B cell (primary cell): ENCODE measurements at regions not wholly inside any gene's neighbourhood (a gene's known extent, or its start where the extent isn't known, plus 50 kb on each side); places are given as distances from the start of the nearest gene placed in this dataset.

ENCODE experiments used
- ATAC-seq: fragments of 200-7000 bp; cut with Tn5 transposase; one replicate; pipeline ENCODE4 v1.10.0; 2021; ENCODE audit warnings: low read depth, mild to moderate bottlenecking, moderate number of reproducible peaks, moderate library complexity
- CTCF ChIA-PET: fragments of 350-600 bp; sonication (Branson Sonifier 250); formaldehyde crosslinking; loops from one replicate; lab custom pipeline; 2021; ENCODE audit warnings: antibody characterized with exemption, inconsistent platforms; lab: Charles Lee
- POLR2A ChIA-PET: fragments of 350-600 bp; sonication (Branson Sonifier 250); formaldehyde crosslinking; loops from one replicate; lab custom pipeline; 2021; ENCODE audit warnings: antibody characterized with exemption; lab: Charles Lee
- DNase-seq: peaks from one replicate; pipeline ENCODE4 v3.0.0; 2013
- H2AFZ ChIP-seq: 2 replicates; pipeline ENCODE4 v1.6.1; 2012; ENCODE audit warnings: mild to moderate bottlenecking, low read depth, low read length; ENCODE audit not compliant: insufficient read depth, poor library complexity, severe bottlenecking
- H3K27ac ChIP-seq, 2 donors: 1 replicate in 1 of 2; 2 replicates in 1 of 2; pipeline ENCODE4 v1.5.1; 2012 to 2013; ENCODE audit warnings: low read length in 2 of 2, mild to moderate bottlenecking in 2 of 2, moderate library complexity in 1 of 2
- H3K27me3 ChIP-seq, 4 experiments: fragments of 200-600 bp in 1 of 4; sonication (generic) in 1 of 4; replicated peaks in 1 of 4; 1 replicate in 2 of 4; 2 replicates in 2 of 4; pipeline versions ENCODE4 v1.6.1 to v1.7.0; 2013 to 2016; ENCODE audit warnings: low read length in 3 of 4, mild to moderate bottlenecking in 2 of 4, mixed read lengths in 1 of 4, moderate library complexity in 1 of 4; ENCODE audit not compliant: insufficient read depth in 4 of 4, control insufficient read depth in 3 of 4; ENCODE audit errors: control extremely low read depth in 1 of 4
- H3K36me3 ChIP-seq, 2 experiments: replicated peaks in 1 of 2; 1 replicate in 1 of 2; 2 replicates in 1 of 2; pipeline versions ENCODE4 v1.6.1 to v1.7.1; 2013; ENCODE audit warnings: low read length in 1 of 2; ENCODE audit not compliant: insufficient read depth in 2 of 2, control insufficient read depth in 1 of 2; ENCODE audit errors: control extremely low read depth in 1 of 2, extremely low read depth in 1 of 2
- H3K4me1 ChIP-seq, 2 donors: fragments of 200-600 bp in 1 of 2; sonication (generic) in 1 of 2; 1 replicate in 1 of 2; 2 replicates in 1 of 2; pipeline versions ENCODE4 v1.5.1 to v1.6.1; 2013 to 2017; ENCODE audit warnings: low read length in 2 of 2; ENCODE audit not compliant: control insufficient read depth in 2 of 2, insufficient read depth in 2 of 2
- H3K4me2 ChIP-seq: replicated peaks from 2 replicates; pipeline ENCODE3; 2012; ENCODE audit warnings: mild to moderate bottlenecking, low read depth, low read length; ENCODE audit not compliant: poor library complexity, severe bottlenecking
- H3K4me3 ChIP-seq, 5 experiments: fragments of 200-600 bp in 1 of 5; sonication (generic) in 1 of 5; 1 replicate in 3 of 5; 2 replicates in 2 of 5; pipeline versions ENCODE4 v1.5.1 to v1.7.0; 2011 to 2016; ENCODE audit warnings: low read length in 4 of 5, mild to moderate bottlenecking in 4 of 5, low read depth in 2 of 5, control low read depth in 1 of 5, moderate library complexity in 1 of 5; ENCODE audit not compliant: insufficient read depth in 1 of 5; ENCODE audit errors: control extremely low read depth in 1 of 5, extremely low read depth in 1 of 5
- H3K79me2 ChIP-seq: fragments of 200-600 bp; sonication (generic); one replicate; pipeline ENCODE4 v1.6.0; 2016; ENCODE audit warnings: low read length; ENCODE audit not compliant: control insufficient read depth, insufficient read depth
- H3K9ac ChIP-seq: fragments of 200-600 bp; sonication (generic); 2 replicates; pipeline ENCODE4 v1.6.1; 2017; ENCODE audit warnings: mild to moderate bottlenecking, low read length, moderate library complexity
- H3K9me3 ChIP-seq, 3 donors: one replicate each; pipeline versions ENCODE4 v1.6.1 to v1.7.1; 2013; ENCODE audit warnings: low read length in 2 of 3; ENCODE audit not compliant: control insufficient read depth in 2 of 3, insufficient read depth in 1 of 3; ENCODE audit errors: control extremely low read depth in 1 of 3
- H4K20me1 ChIP-seq: 2 replicates; pipeline ENCODE4 v1.6.0; 2012; ENCODE audit warnings: mild to moderate bottlenecking, low read length; ENCODE audit not compliant: insufficient read depth, control insufficient read depth, poor library complexity, severe bottlenecking
- H3K27ac Mint-ChIP-seq: one replicate; pipeline ENCODE4 v1.8.0; 2021; ENCODE audit warnings: mixed read lengths
- H3K27me3 Mint-ChIP-seq: one replicate; pipeline ENCODE4 v1.8.0; 2021; ENCODE audit warnings: mixed read lengths
- H3K4me1 Mint-ChIP-seq: one replicate; pipeline ENCODE4 v1.8.0; 2021; ENCODE audit warnings: mixed read lengths
- H3K4me3 Mint-ChIP-seq: one replicate; pipeline ENCODE4 v1.8.0; 2021; ENCODE audit warnings: mixed read lengths
- H3K9me3 Mint-ChIP-seq: one replicate; pipeline ENCODE4 v1.8.0; 2022; ENCODE audit warnings: mixed read lengths; ENCODE audit not compliant: insufficient read depth
- CTCF ChIP-seq: fragments of 200-600 bp; IDR thresholded peaks from one replicate; pipeline ENCODE4 v1.8.0; 2022; ENCODE audit warnings: antibody characterized with exemption, mild to moderate bottlenecking
- EZH2 ChIP-seq: IDR thresholded peaks from 2 replicates; pipeline ENCODE4 v1.6.1; 2012; ENCODE audit warnings: borderline replicate concordance, low read depth, mild to moderate bottlenecking, moderate library complexity, low read length; ENCODE audit not compliant: insufficient read depth, poor library complexity, severe bottlenecking
- WGBS: methylation state at CpG from one replicate; pipeline ENCODE4 v1.1.5; 2013; ENCODE audit warnings: missing lambda C conversion rate; ENCODE audit not compliant: insufficient coverage; 5-methylcytosine and 5-hydroxymethylcytosine counted together
- intact Hi-C: fragments of 100-400 bp; cut with micrococcal nuclease; formaldehyde crosslinking; loops from one replicate; pipeline ENCODE4 v1.10.0; 2022

- no peak overlapping the region for H3K27ac Mint-ChIP-seq
- Histone ChIP-seq H3K9ac (no peak overlapping the region), H3K4me3 (no peak overlapping the region), H3K36me3 (no peaks in the 10 kb centered on the region), H3K4me2 (no peak overlapping the region), H4K20me1 (no peaks in the 10 kb centered on the region), H3K9me3 (no peaks in the 10 kb centered on the region), H3K4me1 (peaks cover 0 to 5% of the 10 kb centered on the region in 2 donors), H2AFZ (no peak overlapping the region), H3K79me2 (no peaks in the 10 kb centered on the region), H3K27me3 (no peaks in the 10 kb centered on the region), H3K27ac (no peak overlapping the region)
- CTCF ChIA-PET: no interaction called here
- no peaks in the 10 kb centered on the region for H3K27me3 Mint-ChIP-seq
- intact Hi-C loops: no loop called here
- WGBS: no CpG with 5 or more reads among the region's 2 CpGs
- H3K4me1 Mint-ChIP-seq: peaks cover 7% of the 10 kb centered on the region
- TF ChIP-seq EZH2 (no peak), CTCF (no peak)
- peak; percentile 2 for DNase-seq
- H3K9me3 Mint-ChIP-seq: no peaks in the 10 kb centered on the region
- POLR2A ChIA-PET: no interaction called here
- ATAC-seq: no peak
- no peak overlapping the region for H3K4me3 Mint-ChIP-seq
Observed at GRCh38 chr6:140663772-140664171, 1289.3 kb upstream of the CITED2 start.

- ATAC-seq (no peak), DNase-seq (no peak)
- ChIA-PET POLR2A (no interaction called here), CTCF (no interaction called here)
- 87% methylated on average over 2 of the region's 2 CpGs for WGBS
- Mint-ChIP-seq H3K9me3 (no peaks in the 10 kb centered on the region), H3K4me3 (no peak overlapping the region), H3K27me3 (no peaks in the 10 kb centered on the region), H3K4me1 (peaks cover 7% of the 10 kb centered on the region), H3K27ac (no peak overlapping the region)
- H3K9me3 ChIP-seq: no peaks in the 10 kb centered on the region
- intact Hi-C loops: no loop called here
- H3K4me1 ChIP-seq: peaks cover 0 to 5% of the 10 kb centered on the region in 2 donors
- no peaks in the 10 kb centered on the region for H3K27me3 ChIP-seq
- no peak overlapping the region for H3K27ac ChIP-seq
- no peaks in the 10 kb centered on the region for H3K79me2 ChIP-seq
- H4K20me1 ChIP-seq: no peaks in the 10 kb centered on the region
- no peak for TF ChIP-seq EZH2
- no peak for TF ChIP-seq CTCF
- no peak overlapping the region for H2AFZ ChIP-seq
- no peak overlapping the region for H3K4me2 ChIP-seq
- no peaks in the 10 kb centered on the region for H3K36me3 ChIP-seq
- no peak overlapping the region for H3K9ac ChIP-seq
- no peak overlapping the region for H3K4me3 ChIP-seq
Observed at GRCh38 chr6:140663094-140663493, 1288.6 kb upstream of the CITED2 start.
